B cell (primary cell): ENCODE measurements at regions not wholly inside any gene's neighbourhood (a gene's known extent, or its start where the extent isn't known, plus 50 kb on each side); places are given as distances from the start of the nearest gene placed in this dataset.

Experiments
- ATAC-seq: fragments of 200-7000 bp; cut with Tn5 transposase; one replicate; pipeline ENCODE4 v1.10.0; 2021; ENCODE audit warnings: low read depth, mild to moderate bottlenecking, moderate number of reproducible peaks, moderate library complexity
- CTCF ChIA-PET: fragments of 350-600 bp; sonication (Branson Sonifier 250); formaldehyde crosslinking; loops from one replicate; lab custom pipeline; 2021; ENCODE audit warnings: antibody characterized with exemption, inconsistent platforms; lab: Charles Lee
- POLR2A ChIA-PET: fragments of 350-600 bp; sonication (Branson Sonifier 250); formaldehyde crosslinking; loops from one replicate; lab custom pipeline; 2021; ENCODE audit warnings: antibody characterized with exemption; lab: Charles Lee
- DNase-seq: peaks from one replicate; pipeline ENCODE4 v3.0.0; 2013
- H2AFZ ChIP-seq: 2 replicates; pipeline ENCODE4 v1.6.1; 2012; ENCODE audit warnings: mild to moderate bottlenecking, low read depth, low read length; ENCODE audit not compliant: insufficient read depth, poor library complexity, severe bottlenecking
- H3K27ac ChIP-seq, 2 donors: 1 replicate in 1 of 2; 2 replicates in 1 of 2; pipeline ENCODE4 v1.5.1; 2012 to 2013; ENCODE audit warnings: low read length in 2 of 2, mild to moderate bottlenecking in 2 of 2, moderate library complexity in 1 of 2
- H3K27me3 ChIP-seq, 4 experiments: fragments of 200-600 bp in 1 of 4; sonication (generic) in 1 of 4; replicated peaks in 1 of 4; 1 replicate in 2 of 4; 2 replicates in 2 of 4; pipeline versions ENCODE4 v1.6.1 to v1.7.0; 2013 to 2016; ENCODE audit warnings: low read length in 3 of 4, mild to moderate bottlenecking in 2 of 4, mixed read lengths in 1 of 4, moderate library complexity in 1 of 4; ENCODE audit not compliant: insufficient read depth in 4 of 4, control insufficient read depth in 3 of 4; ENCODE audit errors: control extremely low read depth in 1 of 4
- H3K36me3 ChIP-seq, 2 experiments: replicated peaks in 1 of 2; 1 replicate in 1 of 2; 2 replicates in 1 of 2; pipeline versions ENCODE4 v1.6.1 to v1.7.1; 2013; ENCODE audit warnings: low read length in 1 of 2; ENCODE audit not compliant: insufficient read depth in 2 of 2, control insufficient read depth in 1 of 2; ENCODE audit errors: control extremely low read depth in 1 of 2, extremely low read depth in 1 of 2
- H3K4me1 ChIP-seq, 2 donors: fragments of 200-600 bp in 1 of 2; sonication (generic) in 1 of 2; 1 replicate in 1 of 2; 2 replicates in 1 of 2; pipeline versions ENCODE4 v1.5.1 to v1.6.1; 2013 to 2017; ENCODE audit warnings: low read length in 2 of 2; ENCODE audit not compliant: control insufficient read depth in 2 of 2, insufficient read depth in 2 of 2
- H3K4me2 ChIP-seq: replicated peaks from 2 replicates; pipeline ENCODE3; 2012; ENCODE audit warnings: mild to moderate bottlenecking, low read depth, low read length; ENCODE audit not compliant: poor library complexity, severe bottlenecking
- H3K4me3 ChIP-seq, 5 experiments: fragments of 200-600 bp in 1 of 5; sonication (generic) in 1 of 5; 1 replicate in 3 of 5; 2 replicates in 2 of 5; pipeline versions ENCODE4 v1.5.1 to v1.7.0; 2011 to 2016; ENCODE audit warnings: low read length in 4 of 5, mild to moderate bottlenecking in 4 of 5, low read depth in 2 of 5, control low read depth in 1 of 5, moderate library complexity in 1 of 5; ENCODE audit not compliant: insufficient read depth in 1 of 5; ENCODE audit errors: control extremely low read depth in 1 of 5, extremely low read depth in 1 of 5
- H3K79me2 ChIP-seq: fragments of 200-600 bp; sonication (generic); one replicate; pipeline ENCODE4 v1.6.0; 2016; ENCODE audit warnings: low read length; ENCODE audit not compliant: control insufficient read depth, insufficient read depth
- H3K9ac ChIP-seq: fragments of 200-600 bp; sonication (generic); 2 replicates; pipeline ENCODE4 v1.6.1; 2017; ENCODE audit warnings: mild to moderate bottlenecking, low read length, moderate library complexity
- H3K9me3 ChIP-seq, 3 donors: one replicate each; pipeline versions ENCODE4 v1.6.1 to v1.7.1; 2013; ENCODE audit warnings: low read length in 2 of 3; ENCODE audit not compliant: control insufficient read depth in 2 of 3, insufficient read depth in 1 of 3; ENCODE audit errors: control extremely low read depth in 1 of 3
- H4K20me1 ChIP-seq: 2 replicates; pipeline ENCODE4 v1.6.0; 2012; ENCODE audit warnings: mild to moderate bottlenecking, low read length; ENCODE audit not compliant: insufficient read depth, control insufficient read depth, poor library complexity, severe bottlenecking
- H3K27ac Mint-ChIP-seq: one replicate; pipeline ENCODE4 v1.8.0; 2021; ENCODE audit warnings: mixed read lengths
- H3K27me3 Mint-ChIP-seq: one replicate; pipeline ENCODE4 v1.8.0; 2021; ENCODE audit warnings: mixed read lengths
- H3K4me1 Mint-ChIP-seq: one replicate; pipeline ENCODE4 v1.8.0; 2021; ENCODE audit warnings: mixed read lengths
- H3K4me3 Mint-ChIP-seq: one replicate; pipeline ENCODE4 v1.8.0; 2021; ENCODE audit warnings: mixed read lengths
- H3K9me3 Mint-ChIP-seq: one replicate; pipeline ENCODE4 v1.8.0; 2022; ENCODE audit warnings: mixed read lengths; ENCODE audit not compliant: insufficient read depth
- EZH2 ChIP-seq: IDR thresholded peaks from 2 replicates; pipeline ENCODE4 v1.6.1; 2012; ENCODE audit warnings: borderline replicate concordance, low read depth, mild to moderate bottlenecking, moderate library complexity, low read length; ENCODE audit not compliant: insufficient read depth, poor library complexity, severe bottlenecking
- WGBS: methylation state at CpG from one replicate; pipeline ENCODE4 v1.1.5; 2013; ENCODE audit warnings: missing lambda C conversion rate; ENCODE audit not compliant: insufficient coverage; 5-methylcytosine and 5-hydroxymethylcytosine counted together
- intact Hi-C: fragments of 100-400 bp; cut with micrococcal nuclease; formaldehyde crosslinking; loops from one replicate; pipeline ENCODE4 v1.10.0; 2022
- TF ChIP-seq, protein P1 (sequence below): fragments of 200-600 bp; IDR thresholded peaks from one replicate; pipeline ENCODE4 v1.8.0; 2022; ENCODE audit warnings: antibody characterized with exemption, mild to moderate bottlenecking

- Mint-ChIP-seq H3K4me3 (no peak overlapping the region), H3K27me3 (peaks cover 20% of the 10 kb centered on the region), H3K4me1 (no peaks in the 10 kb centered on the region), H3K9me3 (no peaks in the 10 kb centered on the region), H3K27ac (no peak overlapping the region)
- no peak for ATAC-seq
- no peak overlapping the region for H3K4me3 ChIP-seq
- no peak overlapping the region for H3K4me2 ChIP-seq
- CTCF ChIA-PET, result no interaction called here
- TF ChIP-seq, protein P1, sequence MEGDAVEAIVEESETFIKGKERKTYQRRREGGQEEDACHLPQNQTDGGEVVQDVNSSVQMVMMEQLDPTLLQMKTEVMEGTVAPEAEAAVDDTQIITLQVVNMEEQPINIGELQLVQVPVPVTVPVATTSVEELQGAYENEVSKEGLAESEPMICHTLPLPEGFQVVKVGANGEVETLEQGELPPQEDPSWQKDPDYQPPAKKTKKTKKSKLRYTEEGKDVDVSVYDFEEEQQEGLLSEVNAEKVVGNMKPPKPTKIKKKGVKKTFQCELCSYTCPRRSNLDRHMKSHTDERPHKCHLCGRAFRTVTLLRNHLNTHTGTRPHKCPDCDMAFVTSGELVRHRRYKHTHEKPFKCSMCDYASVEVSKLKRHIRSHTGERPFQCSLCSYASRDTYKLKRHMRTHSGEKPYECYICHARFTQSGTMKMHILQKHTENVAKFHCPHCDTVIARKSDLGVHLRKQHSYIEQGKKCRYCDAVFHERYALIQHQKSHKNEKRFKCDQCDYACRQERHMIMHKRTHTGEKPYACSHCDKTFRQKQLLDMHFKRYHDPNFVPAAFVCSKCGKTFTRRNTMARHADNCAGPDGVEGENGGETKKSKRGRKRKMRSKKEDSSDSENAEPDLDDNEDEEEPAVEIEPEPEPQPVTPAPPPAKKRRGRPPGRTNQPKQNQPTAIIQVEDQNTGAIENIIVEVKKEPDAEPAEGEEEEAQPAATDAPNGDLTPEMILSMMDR, result no peak
- peaks cover 0 to 7% (median 0%) of the 10 kb centered on the region in 4 experiments for H3K27me3 ChIP-seq
- WGBS, result 89% methylated on average over 1 of the region's 2 CpGs
- peaks cover 0 to 3% (median 0%) of the 10 kb centered on the region in 3 donors for H3K9me3 ChIP-seq
- no peak overlapping the region for H3K27ac ChIP-seq
- DNase-seq, result no peak
- H4K20me1 ChIP-seq, result no peaks in the 10 kb centered on the region
- intact Hi-C loops, result no loop called here
- H3K4me1 ChIP-seq, result no peaks in the 10 kb centered on the region
- POLR2A ChIA-PET, result no interaction called here
- no peaks in the 10 kb centered on the region for H3K79me2 ChIP-seq
- H3K36me3 ChIP-seq, result no peaks in the 10 kb centered on the region
- no peak overlapping the region for H3K9ac ChIP-seq
- H2AFZ ChIP-seq, result no peak overlapping the region
Observed at GRCh38 chr4:55727746-55728145, 91.6 kb upstream of the NMU start.

DNA sequence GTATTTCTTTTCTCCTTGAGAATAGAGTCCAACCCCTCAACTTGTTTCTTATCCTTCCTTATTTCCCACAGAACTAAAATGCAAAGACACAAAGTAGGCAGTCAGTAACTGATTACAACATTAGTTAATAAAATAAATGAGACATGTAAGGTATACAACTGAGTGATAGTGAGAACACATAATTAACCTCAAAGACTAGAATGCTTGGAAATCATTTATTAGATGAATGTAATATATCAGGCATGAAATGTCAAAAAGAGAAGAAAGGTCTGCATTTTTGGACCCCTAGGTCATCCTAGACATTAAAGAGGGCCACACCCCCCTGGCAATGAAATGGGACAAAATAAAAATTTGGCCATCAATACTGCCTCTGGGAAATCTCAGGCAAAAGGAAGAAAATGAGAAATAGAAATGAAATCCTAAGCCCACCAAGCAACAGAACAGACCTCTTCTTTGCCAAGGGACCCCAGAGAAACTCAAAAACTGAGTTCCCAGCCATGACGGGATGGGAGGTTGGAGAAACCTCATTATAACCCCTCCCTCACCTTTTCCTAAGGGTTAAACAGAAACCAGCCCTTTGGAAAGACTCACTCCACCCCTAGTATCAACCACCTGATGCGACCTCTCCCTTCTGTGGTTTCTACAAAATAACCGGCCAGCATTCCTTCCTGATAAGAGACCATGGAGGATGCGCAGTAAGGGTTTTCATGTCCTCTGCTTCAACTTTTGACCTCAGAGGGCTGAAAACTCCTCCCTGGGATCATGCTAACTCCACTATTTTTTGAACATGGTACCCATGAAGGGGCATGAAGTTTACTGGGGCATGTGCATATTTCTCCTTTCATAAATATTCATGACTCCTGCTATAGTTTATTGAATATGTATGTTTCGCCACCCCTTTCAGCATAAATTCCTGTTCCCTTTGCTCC lies 90.0 kb upstream of the EXOC1L start:
- 100% methylated on average over 4 of the region's 5 CpGs for WGBS
- Histone ChIP-seq H3K27me3 (peaks cover 0 to 7% (median 0%) of the 10 kb centered on the region in 4 experiments), H3K4me2 (no peak overlapping the region), H3K9me3 (peaks cover 0 to 3% (median 0%) of the 10 kb centered on the region in 3 donors), H3K36me3 (no peaks in the 10 kb centered on the region), H3K27ac (no peak overlapping the region), H3K79me2 (no peaks in the 10 kb centered on the region), H3K4me1 (no peaks in the 10 kb centered on the region), H2AFZ (no peak overlapping the region), H4K20me1 (no peaks in the 10 kb centered on the region), H3K4me3 (no peak overlapping the region), H3K9ac (no peak overlapping the region)
- DNase-seq (no peak), ATAC-seq (no peak)
- ChIA-PET POLR2A (no interaction called here), CTCF (interaction anchor here (1.0 kb wide), 1 partner anchor 9 kb away, joined by 3 read pairs; no protein-coding TSS in a partner anchor)
- H3K9me3 Mint-ChIP-seq, result no peaks in the 10 kb centered on the region
- peaks cover 24% of the 10 kb centered on the region for H3K27me3 Mint-ChIP-seq
- no peaks in the 10 kb centered on the region for H3K4me1 Mint-ChIP-seq
- TF ChIP-seq, protein P1, result no peak
- no peak for TF ChIP-seq EZH2
- no peak overlapping the region for H3K4me3 Mint-ChIP-seq
- intact Hi-C loops, result no loop called here
- H3K27ac Mint-ChIP-seq, result no peak overlapping the region
